ENCODE measurements at regions not wholly inside any gene's neighbourhood (a gene's known extent, or its start where the extent isn't known, plus 50 kb on each side); places are given as distances from the start of the nearest gene placed in this dataset.

DNA sequence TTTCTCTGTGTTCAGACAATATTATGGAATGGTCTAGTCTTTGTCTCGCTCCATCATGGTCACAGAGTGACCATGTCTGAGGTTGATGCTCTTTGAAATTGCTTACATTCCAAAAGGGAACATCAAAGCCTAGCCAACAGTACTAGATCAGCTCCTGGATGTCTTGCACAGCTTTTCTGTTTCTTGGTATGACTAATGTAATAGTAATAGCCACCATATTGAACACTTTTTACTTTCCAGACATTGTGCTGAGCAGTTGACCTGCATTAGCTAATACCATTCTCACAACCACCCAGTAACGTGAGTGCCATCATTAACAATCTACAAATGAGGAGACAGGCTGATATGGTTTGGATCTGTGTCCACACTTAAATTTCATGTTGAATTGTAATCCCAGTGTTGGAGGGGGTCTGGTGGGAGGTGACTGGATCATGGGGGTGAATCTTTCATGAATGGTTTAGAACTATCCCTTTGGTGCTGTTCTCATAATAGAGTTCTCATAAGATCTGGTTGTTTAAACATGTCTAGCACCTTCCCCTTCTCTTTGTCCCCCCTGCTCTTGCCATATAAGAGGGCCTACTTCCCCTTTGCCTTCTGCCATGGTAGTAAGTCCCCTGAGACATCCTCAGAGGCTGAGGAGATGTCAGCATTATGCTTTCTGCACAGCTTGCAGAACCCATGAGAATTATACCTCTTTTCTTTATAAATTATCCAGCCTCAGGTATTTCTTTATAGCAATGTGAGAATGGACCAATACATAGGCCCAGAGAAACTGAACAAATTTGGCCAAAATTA lies 577.5 kb upstream of the CLINT1 start:
- no peak overlapping the region for H3K27ac ChIP-seq (ENCODE audit: insufficient read depth, low read depth, low read length, poor library complexity, severe bottlenecking)
- 94 to 96% methylated on average over 2 of the region's 2 CpGs for WGBS, 2 experiments

DNA sequence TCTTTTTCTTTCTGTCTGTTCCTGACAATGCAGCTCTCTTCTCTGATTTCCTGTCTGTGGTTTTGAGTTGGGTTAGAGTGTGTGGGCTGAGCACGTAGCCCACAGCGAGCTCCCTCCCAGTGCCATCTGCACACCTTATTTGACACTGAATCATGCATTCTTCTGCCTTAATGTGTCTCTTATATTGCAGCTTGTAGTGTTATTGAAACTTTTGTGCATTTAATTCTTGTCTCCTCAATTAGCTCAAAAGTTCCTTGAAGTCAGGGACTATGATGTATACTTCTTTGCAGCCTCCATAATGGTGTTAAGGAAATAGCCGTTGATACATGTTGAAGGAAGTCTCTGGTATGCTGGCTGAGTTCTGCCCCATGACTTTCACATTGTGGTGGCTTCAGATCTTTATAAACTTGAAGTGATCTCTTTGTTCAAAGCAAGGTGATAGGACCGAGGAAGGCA lies 576.2 kb upstream of the CLINT1 start:
- no peak overlapping the region for H3K27ac ChIP-seq (ENCODE audit: insufficient read depth, low read depth, low read length, poor library complexity, severe bottlenecking)
- H3K4me3 ChIP-seq (ENCODE audit: insufficient read depth, low read depth, low read length), result no peak overlapping the region
- H3K27me3 ChIP-seq (ENCODE audit: control insufficient read depth, insufficient read depth, low read length, poor library complexity, severe bottlenecking), result no peaks in the 10 kb centered on the region
- H3K36me3 ChIP-seq (ENCODE audit: control insufficient read depth, insufficient read depth, low read length), result no peaks in the 10 kb centered on the region
- no peaks in the 10 kb centered on the region for H3K4me1 ChIP-seq (ENCODE audit: control insufficient read depth, insufficient read depth, low read length)
- 82 to 83% methylated on average over 1 to 4 of the region's 4 CpGs for WGBS, 2 experiments
- no peaks in the 10 kb centered on the region for H3K9me3 ChIP-seq (ENCODE audit: control insufficient read depth, low read length)

More for the DNA sequence above, 577.5 kb upstream of the CLINT1 start:
- Histone ChIP-seq H3K4me3 (ENCODE audit: insufficient read depth, low read depth, low read length) (no peak overlapping the region), H3K4me1 (ENCODE audit: control insufficient read depth, insufficient read depth, low read length) (no peaks in the 10 kb centered on the region), H3K9me3 (ENCODE audit: control insufficient read depth, low read length) (no peaks in the 10 kb centered on the region), H3K27me3 (ENCODE audit: control insufficient read depth, insufficient read depth, low read length, poor library complexity, severe bottlenecking) (no peaks in the 10 kb centered on the region), H3K36me3 (ENCODE audit: control insufficient read depth, insufficient read depth, low read length) (no peaks in the 10 kb centered on the region)

DNA sequence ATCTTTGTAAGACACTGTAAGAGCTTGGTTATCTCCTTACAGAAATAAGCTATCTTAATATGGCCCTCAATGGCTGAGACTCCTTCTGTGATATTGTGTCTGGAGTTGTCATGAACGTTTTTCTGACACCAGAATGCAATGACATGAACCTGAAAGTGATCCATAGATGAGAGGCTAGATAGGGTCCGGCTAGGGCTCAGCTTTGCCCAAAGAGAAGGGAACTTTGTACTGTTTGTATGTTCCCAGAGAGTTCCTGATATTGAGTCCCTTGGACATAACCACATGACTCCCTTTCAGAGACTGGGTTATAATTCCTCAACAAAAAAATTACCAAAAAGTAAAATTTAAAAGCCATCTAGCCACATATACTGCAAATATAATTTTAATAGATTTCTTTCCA lies 575.8 kb upstream of the CLINT1 start:
- no peaks in the 10 kb centered on the region for H3K9me3 ChIP-seq (ENCODE audit: control insufficient read depth, low read length)
- no peak overlapping the region for H3K4me3 ChIP-seq (ENCODE audit: insufficient read depth, low read depth, low read length)
- H3K27me3 ChIP-seq (ENCODE audit: control insufficient read depth, insufficient read depth, low read length, poor library complexity, severe bottlenecking), result no peaks in the 10 kb centered on the region
- 68 to 70% methylated on average over 2 of the region's 2 CpGs for WGBS, 2 experiments
- no peaks in the 10 kb centered on the region for H3K4me1 ChIP-seq (ENCODE audit: control insufficient read depth, insufficient read depth, low read length)
- H3K27ac ChIP-seq (ENCODE audit: insufficient read depth, low read depth, low read length, poor library complexity, severe bottlenecking), result no peak overlapping the region
- H3K36me3 ChIP-seq (ENCODE audit: control insufficient read depth, insufficient read depth, low read length), result no peaks in the 10 kb centered on the region

DNA sequence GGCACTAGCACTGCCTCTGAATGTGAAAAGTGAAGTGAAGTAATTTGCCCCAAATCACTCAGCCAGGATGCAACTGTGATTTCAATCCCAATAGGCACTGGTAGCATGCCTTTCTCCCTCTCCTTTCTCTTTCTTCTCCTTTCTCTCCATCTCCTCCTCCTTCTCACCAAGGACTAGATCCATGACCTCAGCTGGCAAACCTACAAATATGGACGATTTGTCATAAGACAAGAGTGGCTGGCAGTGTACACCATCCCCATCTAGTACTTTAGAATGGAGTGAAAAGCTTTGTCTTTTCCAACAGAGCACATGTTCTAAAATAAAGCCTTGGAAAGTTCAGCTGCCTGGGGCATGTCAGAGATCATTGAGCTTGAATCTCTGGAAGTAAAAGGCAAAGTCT lies 574.7 kb upstream of the CLINT1 start:
- 82 to 88% methylated on average over 1 of the region's 1 CpG for WGBS, 2 experiments
- Histone ChIP-seq H3K4me1 (ENCODE audit: control insufficient read depth, insufficient read depth, low read length) (no peaks in the 10 kb centered on the region), H3K27ac (ENCODE audit: insufficient read depth, low read depth, low read length, poor library complexity, severe bottlenecking) (no peak overlapping the region), H3K36me3 (ENCODE audit: control insufficient read depth, insufficient read depth, low read length) (no peaks in the 10 kb centered on the region), H3K4me3 (ENCODE audit: insufficient read depth, low read depth, low read length) (no peak overlapping the region), H3K9me3 (ENCODE audit: control insufficient read depth, low read length) (no peaks in the 10 kb centered on the region), H3K27me3 (ENCODE audit: control insufficient read depth, insufficient read depth, low read length, poor library complexity, severe bottlenecking) (no peaks in the 10 kb centered on the region)

DNA sequence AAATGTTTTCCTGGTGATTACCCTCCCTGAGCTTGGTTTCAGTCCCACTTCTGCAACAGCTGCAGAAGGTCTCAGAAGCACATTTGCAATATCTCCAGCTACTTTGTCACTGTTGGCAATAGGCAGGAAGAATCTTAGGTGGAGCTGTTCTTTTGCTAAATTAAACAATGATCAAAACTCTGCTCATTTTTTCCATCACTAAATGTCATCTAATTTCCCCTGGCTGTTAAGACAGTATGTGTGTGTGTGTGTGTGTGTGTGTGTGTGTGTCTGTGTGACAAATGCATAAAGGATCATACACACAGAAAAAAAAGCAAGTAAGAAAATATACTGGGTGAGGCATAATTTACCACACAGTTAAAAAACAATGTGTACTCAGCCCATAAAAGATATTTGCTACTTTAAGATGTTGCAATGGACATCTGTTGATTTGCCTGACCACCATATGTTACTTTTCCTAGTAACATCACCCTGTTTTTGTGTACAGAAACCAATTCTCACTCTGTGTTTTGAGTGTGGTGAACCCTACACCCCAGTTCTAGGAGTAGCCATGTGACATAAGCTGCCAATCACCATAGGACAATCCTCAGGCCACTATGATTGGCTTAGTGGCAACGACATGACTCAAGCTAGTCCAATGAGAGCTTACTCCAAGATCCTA lies 572.6 kb upstream of the CLINT1 start:
- H3K27ac ChIP-seq (ENCODE audit: insufficient read depth, low read depth, low read length, poor library complexity, severe bottlenecking), result no peak overlapping the region
- no peaks in the 10 kb centered on the region for H3K36me3 ChIP-seq (ENCODE audit: control insufficient read depth, insufficient read depth, low read length)
- no peaks in the 10 kb centered on the region for H3K27me3 ChIP-seq (ENCODE audit: control insufficient read depth, insufficient read depth, low read length, poor library complexity, severe bottlenecking)
- H3K4me1 ChIP-seq (ENCODE audit: control insufficient read depth, insufficient read depth, low read length), result no peaks in the 10 kb centered on the region
- no peak overlapping the region for H3K4me3 ChIP-seq (ENCODE audit: insufficient read depth, low read depth, low read length)
- H3K9me3 ChIP-seq (ENCODE audit: control insufficient read depth, low read length), result no peaks in the 10 kb centered on the region
- 93 to 94% methylated on average over 1 of the region's 1 CpG for WGBS, 2 experiments

DNA sequence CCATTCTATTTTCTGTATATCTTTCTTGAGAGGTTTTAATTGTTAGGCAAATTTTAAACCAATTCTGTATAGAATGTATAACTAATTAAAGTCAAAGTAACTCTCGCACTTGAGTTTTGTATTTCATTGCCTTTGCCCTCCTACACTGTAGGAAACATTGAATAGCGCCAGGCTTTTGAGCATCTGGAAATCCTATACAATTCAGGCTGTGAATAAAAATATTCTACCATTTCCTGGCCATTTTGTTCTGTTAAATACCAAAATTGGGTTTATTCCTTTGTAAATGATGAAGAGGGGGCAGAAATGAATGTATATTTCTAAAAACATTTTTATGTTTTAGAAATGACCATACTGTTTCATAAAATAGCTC lies 571.8 kb upstream of the CLINT1 start:
- Histone ChIP-seq H3K4me1 (ENCODE audit: control insufficient read depth, insufficient read depth, low read length) (no peaks in the 10 kb centered on the region), H3K36me3 (ENCODE audit: control insufficient read depth, insufficient read depth, low read length) (no peaks in the 10 kb centered on the region), H3K9me3 (ENCODE audit: control insufficient read depth, low read length) (no peaks in the 10 kb centered on the region), H3K4me3 (ENCODE audit: insufficient read depth, low read depth, low read length) (no peak overlapping the region), H3K27ac (ENCODE audit: insufficient read depth, low read depth, low read length, poor library complexity, severe bottlenecking) (no peak overlapping the region), H3K27me3 (ENCODE audit: control insufficient read depth, insufficient read depth, low read length, poor library complexity, severe bottlenecking) (no peaks in the 10 kb centered on the region)
- WGBS, 2 experiments, result 88 to 95% methylated on average over 2 of the region's 2 CpGs

DNA sequence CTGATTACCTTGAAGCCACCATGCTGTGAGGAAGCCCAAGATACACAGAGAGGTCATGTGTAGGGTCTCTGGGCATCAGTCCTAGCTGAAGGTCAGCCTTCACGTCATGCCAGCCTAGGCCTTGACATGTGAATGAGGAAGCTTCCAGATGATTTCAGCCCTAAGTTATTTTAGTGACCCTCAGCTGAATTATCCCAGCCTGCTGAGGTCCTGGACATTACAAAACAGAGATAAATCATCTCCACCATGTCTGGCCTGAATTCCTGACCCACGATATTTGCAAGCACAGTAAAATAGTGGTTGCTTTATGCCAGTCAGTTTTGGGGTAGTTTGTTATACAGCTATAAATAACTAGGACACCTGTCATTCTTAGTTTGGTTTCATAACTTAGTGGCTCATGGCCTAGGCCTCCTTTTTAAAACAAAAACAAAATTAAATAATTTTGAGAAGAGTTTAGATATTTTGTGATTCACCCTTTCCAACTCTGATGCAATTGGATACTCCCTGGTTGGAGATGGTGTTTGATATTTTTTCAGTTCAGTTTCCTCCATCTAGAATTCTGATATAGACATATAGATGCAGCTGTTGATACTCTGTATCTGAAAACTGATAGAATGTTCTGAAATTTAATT lies 571.3 kb upstream of the CLINT1 start:
- Histone ChIP-seq H3K36me3 (ENCODE audit: control insufficient read depth, insufficient read depth, low read length) (no peaks in the 10 kb centered on the region), H3K4me3 (ENCODE audit: insufficient read depth, low read depth, low read length) (no peak overlapping the region)
- 89 to 90% methylated on average over 1 to 2 of the region's 2 CpGs for WGBS, 2 experiments

DNA sequence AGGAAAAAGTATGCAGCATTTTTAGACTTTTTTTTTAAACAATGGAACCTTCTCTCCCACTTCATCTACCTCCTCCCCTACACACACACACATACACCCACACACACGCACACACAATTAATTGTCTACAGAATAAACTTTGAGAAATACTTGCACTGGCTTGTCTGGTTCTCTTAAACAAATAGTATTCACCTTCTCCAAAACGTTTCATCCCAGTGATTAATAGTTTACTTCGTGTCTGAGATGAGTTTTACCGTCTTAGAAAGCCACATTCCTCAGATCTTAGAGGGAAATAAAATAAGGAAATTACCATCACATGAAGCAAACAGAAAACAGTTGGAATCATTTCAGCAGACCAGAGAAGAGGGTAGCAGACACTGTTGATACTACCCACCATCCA lies 570.6 kb upstream of the CLINT1 start:
- 74 to 89% methylated on average over 3 to 4 of the region's 4 CpGs for WGBS, 2 experiments
- Histone ChIP-seq H3K27me3 (ENCODE audit: control insufficient read depth, insufficient read depth, low read length, poor library complexity, severe bottlenecking) (no peaks in the 10 kb centered on the region), H3K9me3 (ENCODE audit: control insufficient read depth, low read length) (no peaks in the 10 kb centered on the region), H3K4me1 (ENCODE audit: control insufficient read depth, insufficient read depth, low read length) (no peaks in the 10 kb centered on the region), H3K36me3 (ENCODE audit: control insufficient read depth, insufficient read depth, low read length) (no peaks in the 10 kb centered on the region), H3K27ac (ENCODE audit: insufficient read depth, low read depth, low read length, poor library complexity, severe bottlenecking) (no peak overlapping the region), H3K4me3 (ENCODE audit: insufficient read depth, low read depth, low read length) (no peak overlapping the region)

More for the DNA sequence above, 571.3 kb upstream of the CLINT1 start:
- Histone ChIP-seq H3K27me3 (ENCODE audit: control insufficient read depth, insufficient read depth, low read length, poor library complexity, severe bottlenecking) (no peaks in the 10 kb centered on the region), H3K27ac (ENCODE audit: insufficient read depth, low read depth, low read length, poor library complexity, severe bottlenecking) (no peak overlapping the region), H3K4me1 (ENCODE audit: control insufficient read depth, insufficient read depth, low read length) (no peaks in the 10 kb centered on the region), H3K9me3 (ENCODE audit: control insufficient read depth, low read length) (no peaks in the 10 kb centered on the region)

DNA sequence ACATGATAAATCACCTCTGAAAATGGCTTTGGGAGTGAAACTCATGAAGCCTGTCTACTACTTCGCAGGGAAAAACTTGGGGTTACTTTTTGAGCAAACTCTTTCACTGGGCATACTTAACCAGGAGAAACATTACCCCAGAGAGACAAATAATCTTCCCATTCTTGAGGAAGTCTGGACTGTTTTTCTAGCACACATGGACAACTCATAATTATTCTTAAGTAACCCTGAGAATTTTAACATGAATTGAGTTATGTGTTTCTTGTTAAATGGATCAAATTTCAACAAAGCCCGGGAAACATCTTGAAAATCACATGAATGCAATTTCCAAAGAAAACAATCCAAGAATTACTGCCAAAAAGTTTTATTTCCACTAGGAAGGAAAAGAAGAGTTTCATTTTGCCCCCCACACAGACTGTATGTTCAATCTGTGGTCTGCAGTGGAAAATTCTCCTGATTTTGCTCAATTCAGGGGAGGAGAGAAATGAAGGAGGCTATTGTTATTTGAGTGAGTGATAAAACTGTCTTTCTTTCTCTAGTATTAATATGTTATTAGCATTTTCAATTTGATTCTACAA lies 564.8 kb upstream of the CLINT1 start:
- WGBS, 2 experiments, result 92 to 98% methylated on average over 2 of the region's 2 CpGs
- Histone ChIP-seq H3K27ac (ENCODE audit: insufficient read depth, low read depth, low read length, poor library complexity, severe bottlenecking) (no peak overlapping the region), H3K4me1 (ENCODE audit: control insufficient read depth, insufficient read depth, low read length) (no peaks in the 10 kb centered on the region), H3K36me3 (ENCODE audit: control insufficient read depth, insufficient read depth, low read length) (no peaks in the 10 kb centered on the region), H3K4me3 (ENCODE audit: insufficient read depth, low read depth, low read length) (no peak overlapping the region), H3K9me3 (ENCODE audit: control insufficient read depth, low read length) (no peaks in the 10 kb centered on the region), H3K27me3 (ENCODE audit: control insufficient read depth, insufficient read depth, low read length, poor library complexity, severe bottlenecking) (no peaks in the 10 kb centered on the region)

All from ectodermal cell (in vitro differentiated cells).